Rectal smooth muscle tissue (tissue), 1 donor: ENCODE measurements at regions not wholly inside any gene's neighbourhood (a gene's known extent, or its start where the extent isn't known, plus 50 kb on each side); places are given as distances from the start of the nearest gene placed in this dataset.

Experiments
- H3K27ac ChIP-seq: one replicate; pipeline ENCODE4 v1.7.0; 2013; ENCODE audit warnings: low read depth, low read length, inconsistent platforms
- H3K27me3 ChIP-seq: one replicate; pipeline ENCODE4 v1.7.0; 2013; ENCODE audit warnings: low read length; ENCODE audit not compliant: control insufficient read depth, insufficient read depth
- H3K36me3 ChIP-seq: one replicate; pipeline ENCODE4 v1.7.0; 2013; ENCODE audit warnings: low read length; ENCODE audit not compliant: control insufficient read depth, insufficient read depth
- H3K4me1 ChIP-seq: one replicate; pipeline ENCODE4 v1.7.0; 2013; ENCODE audit warnings: low read length; ENCODE audit not compliant: control insufficient read depth, insufficient read depth
- H3K4me3 ChIP-seq: one replicate; pipeline ENCODE4 v1.7.0; 2013; ENCODE audit warnings: low read length
- H3K9ac ChIP-seq: one replicate; pipeline ENCODE4 v1.7.0; 2013; ENCODE audit warnings: low read length

GRCh38 chr1:84090447-84091245 lies 53.4 kb upstream of the PRKACB start:
- no peaks in the 10 kb centered on the region for H3K4me1 ChIP-seq
- no peak overlapping the region for H3K27ac ChIP-seq
- H3K4me3 ChIP-seq: no peak overlapping the region
- no peaks in the 10 kb centered on the region for H3K36me3 ChIP-seq
- H3K27me3 ChIP-seq: no peaks in the 10 kb centered on the region
- H3K9ac ChIP-seq: no peak overlapping the region

GRCh38 chr1:84089867-84090266 lies 54.2 kb upstream of the PRKACB start:
- H3K4me3 ChIP-seq: no peak overlapping the region
- H3K9ac ChIP-seq: no peak overlapping the region
- no peak overlapping the region for H3K27ac ChIP-seq

GRCh38 chr1:84089465-84089864 lies 54.6 kb upstream of the PRKACB start:
- H3K4me1 ChIP-seq: no peaks in the 10 kb centered on the region
- no peaks in the 10 kb centered on the region for H3K27me3 ChIP-seq
- H3K4me3 ChIP-seq: no peak overlapping the region
- H3K9ac ChIP-seq: no peak overlapping the region
- no peak overlapping the region for H3K27ac ChIP-seq
- no peaks in the 10 kb centered on the region for H3K36me3 ChIP-seq

More at GRCh38 chr1:84089867-84090266, 54.2 kb upstream of the PRKACB start:
- H3K27me3 ChIP-seq: no peaks in the 10 kb centered on the region
- H3K4me1 ChIP-seq: no peaks in the 10 kb centered on the region
- no peaks in the 10 kb centered on the region for H3K36me3 ChIP-seq

GRCh38 chr1:84086616-84087015 lies 57.5 kb upstream of the PRKACB start:
- Histone ChIP-seq H3K27me3 (no peaks in the 10 kb centered on the region), H3K9ac (no peak overlapping the region), H3K4me1 (no peaks in the 10 kb centered on the region), H3K27ac (no peak overlapping the region), H3K4me3 (no peak overlapping the region), H3K36me3 (no peaks in the 10 kb centered on the region)

- no peaks in the 10 kb centered on the region for H3K4me1 ChIP-seq
- no peaks in the 10 kb centered on the region for H3K36me3 ChIP-seq
- no peaks in the 10 kb centered on the region for H3K27me3 ChIP-seq
- H3K9ac ChIP-seq: no peak overlapping the region
- H3K27ac ChIP-seq: no peak overlapping the region
- no peak overlapping the region for H3K4me3 ChIP-seq
Observed at GRCh38 chr1:84086189-84086588, 57.9 kb upstream of the PRKACB start.

GRCh38 chr1:84083307-84083706 lies 60.8 kb upstream of the PRKACB start:
- no peak overlapping the region for H3K4me3 ChIP-seq
- no peaks in the 10 kb centered on the region for H3K27me3 ChIP-seq
- no peaks in the 10 kb centered on the region for H3K36me3 ChIP-seq
- no peak overlapping the region for H3K9ac ChIP-seq
- H3K27ac ChIP-seq: no peak overlapping the region
- H3K4me1 ChIP-seq: no peaks in the 10 kb centered on the region

- Histone ChIP-seq H3K27ac (peak overlapping the region; percentile 93), H3K9ac (peak overlapping the region; percentile 56), H3K36me3 (no peaks in the 10 kb centered on the region), H3K4me1 (peaks cover 6% of the 10 kb centered on the region), H3K4me3 (peak overlapping the region; percentile 67), H3K27me3 (no peaks in the 10 kb centered on the region)
Observed at GRCh38 chr1:84078842-84079202, 65.2 kb upstream of the PRKACB start.

- Histone ChIP-seq H3K4me3 (peak overlapping the region; percentile 67), H3K27ac (peak overlapping the region; percentile 93), H3K4me1 (peaks cover 6% of the 10 kb centered on the region), H3K36me3 (no peaks in the 10 kb centered on the region), H3K9ac (peak overlapping the region; percentile 56), H3K27me3 (no peaks in the 10 kb centered on the region)
Observed at GRCh38 chr1:84078108-84078841, 65.8 kb upstream of the PRKACB start.

- Histone ChIP-seq H3K9ac (peak overlapping the region; percentile 68), H3K27ac (peak overlapping the region; percentile 93), H3K36me3 (no peaks in the 10 kb centered on the region), H3K4me1 (peaks cover 6% of the 10 kb centered on the region), H3K27me3 (no peaks in the 10 kb centered on the region), H3K4me3 (peak overlapping the region; percentile 86)
Observed at GRCh38 chr1:84077476-84078107, 66.5 kb upstream of the PRKACB start.

GRCh38 chr1:84073266-84073665 lies 70.8 kb upstream of the PRKACB start:
- Histone ChIP-seq H3K27ac (no peak overlapping the region), H3K4me1 (peaks cover 6% of the 10 kb centered on the region), H3K27me3 (no peaks in the 10 kb centered on the region), H3K36me3 (no peaks in the 10 kb centered on the region), H3K9ac (no peak overlapping the region), H3K4me3 (no peak overlapping the region)

- Histone ChIP-seq H3K27me3 (no peaks in the 10 kb centered on the region), H3K27ac (no peak overlapping the region), H3K36me3 (no peaks in the 10 kb centered on the region), H3K9ac (no peak overlapping the region), H3K4me3 (no peak overlapping the region), H3K4me1 (no peaks in the 10 kb centered on the region)
Observed at GRCh38 chr1:84069236-84069845, 70.4 kb upstream of the TTLL7 start.

- H3K4me3 ChIP-seq: no peak overlapping the region
- no peak overlapping the region for H3K9ac ChIP-seq
- H3K4me1 ChIP-seq: no peaks in the 10 kb centered on the region
- H3K36me3 ChIP-seq: no peaks in the 10 kb centered on the region
- H3K27ac ChIP-seq: no peak overlapping the region
- H3K27me3 ChIP-seq: no peaks in the 10 kb centered on the region
Observed at GRCh38 chr1:84062496-84062895, 63.6 kb upstream of the TTLL7 start.
